ENCODE measurements at regions not wholly inside any gene's neighbourhood (a gene's known extent, or its start where the extent isn't known, plus 50 kb on each side); places are given as distances from the start of the nearest gene placed in this dataset.

DNA sequence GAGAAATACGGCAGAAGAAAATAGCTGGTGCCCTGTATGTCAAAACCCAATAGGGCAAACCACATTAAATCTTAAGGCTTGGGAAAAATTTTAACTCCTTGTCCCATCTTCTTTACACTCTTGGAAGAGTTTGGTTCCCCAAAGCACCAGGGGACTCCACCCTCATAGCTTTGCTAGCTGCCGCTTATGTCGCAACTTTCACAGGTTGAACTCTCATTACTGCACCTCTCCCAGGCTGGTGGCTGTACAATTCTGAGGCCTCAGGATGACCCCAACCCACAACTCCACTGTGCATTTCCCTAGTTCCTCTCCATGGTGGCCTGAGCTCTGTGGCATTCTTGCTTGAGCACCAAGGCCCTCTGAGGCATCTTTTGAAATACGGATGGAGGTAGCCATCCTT is 1478.8 kb downstream of the FAM133A start:
- TF ChIP-seq, protein P1, sequence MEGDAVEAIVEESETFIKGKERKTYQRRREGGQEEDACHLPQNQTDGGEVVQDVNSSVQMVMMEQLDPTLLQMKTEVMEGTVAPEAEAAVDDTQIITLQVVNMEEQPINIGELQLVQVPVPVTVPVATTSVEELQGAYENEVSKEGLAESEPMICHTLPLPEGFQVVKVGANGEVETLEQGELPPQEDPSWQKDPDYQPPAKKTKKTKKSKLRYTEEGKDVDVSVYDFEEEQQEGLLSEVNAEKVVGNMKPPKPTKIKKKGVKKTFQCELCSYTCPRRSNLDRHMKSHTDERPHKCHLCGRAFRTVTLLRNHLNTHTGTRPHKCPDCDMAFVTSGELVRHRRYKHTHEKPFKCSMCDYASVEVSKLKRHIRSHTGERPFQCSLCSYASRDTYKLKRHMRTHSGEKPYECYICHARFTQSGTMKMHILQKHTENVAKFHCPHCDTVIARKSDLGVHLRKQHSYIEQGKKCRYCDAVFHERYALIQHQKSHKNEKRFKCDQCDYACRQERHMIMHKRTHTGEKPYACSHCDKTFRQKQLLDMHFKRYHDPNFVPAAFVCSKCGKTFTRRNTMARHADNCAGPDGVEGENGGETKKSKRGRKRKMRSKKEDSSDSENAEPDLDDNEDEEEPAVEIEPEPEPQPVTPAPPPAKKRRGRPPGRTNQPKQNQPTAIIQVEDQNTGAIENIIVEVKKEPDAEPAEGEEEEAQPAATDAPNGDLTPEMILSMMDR (IDR thresholded peaks at IDR 0.05), result no peak
- TF ChIP-seq POLR2A (IDR thresholded peaks at IDR 0.05), result no peak
